Esophagus squamous epithelium (tissue), 4 donors: ENCODE measurements at regions not wholly inside any gene's neighbourhood (a gene's known extent, or its start where the extent isn't known, plus 50 kb on each side); places are given as distances from the start of the nearest gene placed in this dataset.

Experiments used
- POLR2A ChIP-seq, 4 donors: fragments of 450-650 bp; IDR thresholded peaks; one replicate each; pipeline ENCODE4 v1.6.1; 2017; ENCODE audit warnings: antibody characterized with exemption in 4 of 4, mild to moderate bottlenecking in 4 of 4, moderate library complexity in 3 of 4
- TF ChIP-seq, protein P1 (sequence below), 6 experiments: fragments of 450-650 bp in 4 of 6; fragments of 200-600 bp in 2 of 6; sonication (generic) in 2 of 6; IDR thresholded peaks; one replicate each; pipeline ENCODE4 v1.5.1; 2016 to 2019; ENCODE audit warnings: antibody characterized with exemption in 6 of 6, mild to moderate bottlenecking in 4 of 6, moderate library complexity in 4 of 6

DNA sequence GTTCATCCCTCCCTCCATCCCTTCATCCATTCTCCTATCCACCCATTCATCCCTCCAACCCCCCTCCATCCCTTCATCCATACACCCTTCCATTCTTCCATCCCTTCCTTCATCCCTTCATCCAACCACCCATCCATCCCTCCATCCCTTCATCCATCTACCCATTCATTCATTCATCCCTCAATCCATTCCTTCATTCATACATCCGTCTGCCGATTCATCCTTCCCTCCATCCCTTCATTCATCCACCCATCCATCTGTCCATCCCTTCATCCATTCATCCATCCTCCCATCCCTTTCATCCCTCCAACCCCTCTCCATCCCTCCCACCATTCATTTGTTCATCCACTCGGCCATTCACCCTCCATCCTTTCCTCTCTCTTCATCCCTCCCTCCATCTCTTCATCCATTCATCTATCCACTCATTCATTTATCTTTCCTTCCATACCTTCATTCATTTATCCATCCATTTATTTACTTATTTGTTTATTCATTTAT, 95.7 kb downstream of the FOXL1 start:
- no peak for TF ChIP-seq POLR2A (IDR thresholded peaks at IDR 0.05)
- TF ChIP-seq, protein P1, sequence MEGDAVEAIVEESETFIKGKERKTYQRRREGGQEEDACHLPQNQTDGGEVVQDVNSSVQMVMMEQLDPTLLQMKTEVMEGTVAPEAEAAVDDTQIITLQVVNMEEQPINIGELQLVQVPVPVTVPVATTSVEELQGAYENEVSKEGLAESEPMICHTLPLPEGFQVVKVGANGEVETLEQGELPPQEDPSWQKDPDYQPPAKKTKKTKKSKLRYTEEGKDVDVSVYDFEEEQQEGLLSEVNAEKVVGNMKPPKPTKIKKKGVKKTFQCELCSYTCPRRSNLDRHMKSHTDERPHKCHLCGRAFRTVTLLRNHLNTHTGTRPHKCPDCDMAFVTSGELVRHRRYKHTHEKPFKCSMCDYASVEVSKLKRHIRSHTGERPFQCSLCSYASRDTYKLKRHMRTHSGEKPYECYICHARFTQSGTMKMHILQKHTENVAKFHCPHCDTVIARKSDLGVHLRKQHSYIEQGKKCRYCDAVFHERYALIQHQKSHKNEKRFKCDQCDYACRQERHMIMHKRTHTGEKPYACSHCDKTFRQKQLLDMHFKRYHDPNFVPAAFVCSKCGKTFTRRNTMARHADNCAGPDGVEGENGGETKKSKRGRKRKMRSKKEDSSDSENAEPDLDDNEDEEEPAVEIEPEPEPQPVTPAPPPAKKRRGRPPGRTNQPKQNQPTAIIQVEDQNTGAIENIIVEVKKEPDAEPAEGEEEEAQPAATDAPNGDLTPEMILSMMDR (IDR thresholded peaks at IDR 0.05), result no peak
